GM18526 (cell line): ENCODE measurements at regions not wholly inside any gene's neighbourhood (a gene's known extent, or its start where the extent isn't known, plus 50 kb on each side); places are given as distances from the start of the nearest gene placed in this dataset.

ENCODE experiments used
- POLR2A ChIP-seq: IDR thresholded peaks from 3 replicates; pipeline ENCODE4 v1.6.1; 2011; ENCODE audit not compliant: insufficient read length; ENCODE audit errors: extremely low read depth

DNA sequence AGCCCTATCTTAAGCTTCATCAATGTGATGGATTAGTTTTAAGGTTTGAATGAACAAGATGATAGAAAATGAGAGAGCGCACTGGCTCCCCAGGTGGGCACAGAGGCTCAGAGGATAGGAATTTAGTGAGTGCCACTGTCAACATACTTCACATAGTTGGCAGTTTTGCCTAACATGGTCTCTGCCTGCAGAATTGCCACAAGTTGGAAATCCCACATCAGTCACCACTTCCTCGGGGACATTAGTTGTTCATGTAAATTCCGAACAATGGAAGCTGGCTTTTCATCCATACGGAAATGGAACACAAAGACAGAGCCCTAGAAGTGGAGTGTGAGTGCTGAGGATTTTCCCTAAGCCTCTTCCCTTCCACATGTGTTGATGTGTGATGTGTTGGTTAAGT is 123.9 kb upstream of the PHACTR1 start:
- no peak for TF ChIP-seq POLR2A

DNA sequence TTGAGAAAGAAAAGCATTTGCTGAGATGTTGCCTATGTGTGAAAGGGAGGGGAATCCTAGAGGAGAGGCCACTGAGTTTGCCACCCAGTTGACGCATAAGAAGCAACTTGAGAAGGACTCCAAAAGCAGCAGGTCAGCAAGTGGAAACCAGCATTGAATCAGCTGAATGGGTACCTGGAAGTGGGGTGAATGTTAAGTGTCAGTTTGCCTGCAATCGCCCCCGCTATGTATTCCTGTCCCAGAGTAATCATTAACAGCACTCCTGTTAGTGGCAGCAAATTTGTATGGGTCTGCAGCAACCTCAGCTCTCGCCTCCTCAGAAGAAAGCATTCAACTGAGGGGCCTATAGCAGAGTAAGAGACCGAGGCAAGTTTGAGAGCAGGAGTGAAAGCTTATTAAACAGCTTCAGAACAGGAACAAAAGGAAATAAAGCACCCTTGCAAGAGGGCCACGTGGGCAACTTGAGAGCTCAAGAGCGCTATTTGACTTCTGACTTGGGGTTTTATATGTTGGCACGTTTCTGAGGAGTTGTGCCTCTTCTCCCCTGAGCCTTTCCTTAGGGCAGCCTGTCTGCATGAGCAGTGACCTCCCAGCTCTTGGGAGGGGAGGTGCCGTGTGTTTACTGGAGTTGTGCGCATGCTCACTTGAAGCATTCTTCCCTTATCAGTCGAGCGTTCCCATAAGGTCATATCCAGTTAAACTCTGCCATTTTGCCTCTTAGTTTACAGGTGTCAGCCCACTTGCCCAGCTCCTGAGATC is 122.6 kb upstream of the PHACTR1 start:
- no peak for TF ChIP-seq POLR2A

DNA sequence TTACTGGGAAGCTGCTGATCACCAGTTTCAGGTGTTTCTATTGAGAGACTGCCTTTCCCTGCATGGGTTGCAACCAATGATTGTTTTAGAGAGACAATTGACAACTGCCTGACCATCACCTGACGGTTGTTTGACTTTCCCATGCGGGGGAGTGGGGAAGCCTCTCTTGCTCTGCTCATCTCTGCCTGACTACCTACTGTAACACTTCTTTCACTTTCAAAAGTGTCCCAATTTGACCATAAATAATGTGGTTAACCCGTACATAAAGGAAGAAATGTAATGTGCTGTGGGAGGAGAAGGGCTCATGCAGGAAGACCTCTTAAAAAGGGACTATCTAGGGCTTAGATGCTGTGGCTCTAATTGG is 122.1 kb upstream of the PHACTR1 start:
- no peak for TF ChIP-seq POLR2A

DNA sequence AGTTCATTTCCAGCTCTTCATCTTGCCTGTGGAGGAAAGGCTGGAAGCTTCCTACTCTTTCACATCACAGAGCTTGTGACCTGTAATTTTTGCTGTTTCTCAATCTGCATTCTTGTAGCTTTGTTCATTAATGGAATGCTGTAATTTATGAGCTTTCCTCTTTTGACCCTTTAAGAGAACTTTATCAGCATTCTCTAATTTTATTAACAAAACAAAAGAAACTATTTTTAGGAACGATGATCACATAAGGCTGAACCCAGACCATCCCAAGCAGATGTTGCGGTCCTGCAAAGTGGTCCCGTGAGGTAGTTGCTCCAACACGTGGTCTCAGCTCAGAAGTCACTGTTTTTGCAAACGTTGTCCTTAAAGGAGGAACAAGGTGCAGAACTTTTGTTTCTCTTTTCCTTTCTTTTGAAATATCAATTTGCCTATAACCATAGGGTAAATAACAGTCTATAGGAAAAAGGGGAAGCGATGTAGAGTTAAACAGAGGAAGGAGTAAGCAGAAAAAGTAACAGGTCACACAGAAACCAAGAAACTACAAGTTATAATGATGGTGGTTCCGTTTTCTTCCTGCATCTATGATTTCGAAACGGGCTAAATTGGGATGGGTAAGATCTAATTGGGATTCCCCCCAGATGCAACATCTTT is 121.3 kb upstream of the PHACTR1 start:
- no peak for TF ChIP-seq POLR2A

DNA sequence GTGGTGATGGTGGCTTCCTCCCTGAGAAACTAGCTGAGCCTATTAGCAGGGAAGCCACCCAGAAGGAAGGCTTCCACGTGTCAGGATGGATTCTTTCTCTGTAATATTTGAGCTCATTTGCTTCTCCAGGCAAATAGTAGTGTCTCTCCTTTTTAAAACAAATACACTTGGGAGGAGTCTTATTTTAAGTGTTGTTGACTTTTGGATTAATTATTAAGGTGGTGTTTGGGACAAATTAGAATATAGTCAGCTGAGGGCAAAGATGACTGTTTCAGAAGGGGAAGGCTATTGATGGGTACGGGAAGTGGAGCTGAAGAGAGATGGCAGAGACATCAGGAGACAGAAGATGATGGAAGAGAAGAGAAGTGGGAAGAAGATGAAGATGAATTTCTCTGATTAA is 119.8 kb upstream of the PHACTR1 start:
- TF ChIP-seq POLR2A, result no peak

DNA sequence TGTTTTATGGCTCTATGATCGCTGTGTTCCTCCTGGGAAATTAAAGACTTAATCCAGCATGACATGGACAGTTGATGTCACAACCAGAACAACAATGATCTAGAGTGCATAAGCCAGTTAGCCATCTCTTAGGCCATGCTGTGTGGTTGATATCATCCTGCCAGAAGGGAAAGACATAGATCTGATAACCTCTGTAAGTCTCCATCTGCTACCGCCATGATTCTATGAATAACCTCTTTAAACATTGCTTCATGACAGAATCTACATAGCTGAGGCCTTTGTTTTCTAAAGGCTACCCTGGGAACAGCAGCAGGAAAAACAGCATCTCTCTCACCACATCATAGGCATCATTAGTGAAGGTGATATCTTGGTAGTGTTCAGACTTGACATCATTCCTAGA is 117.6 kb upstream of the PHACTR1 start:
- no peak for TF ChIP-seq POLR2A

DNA sequence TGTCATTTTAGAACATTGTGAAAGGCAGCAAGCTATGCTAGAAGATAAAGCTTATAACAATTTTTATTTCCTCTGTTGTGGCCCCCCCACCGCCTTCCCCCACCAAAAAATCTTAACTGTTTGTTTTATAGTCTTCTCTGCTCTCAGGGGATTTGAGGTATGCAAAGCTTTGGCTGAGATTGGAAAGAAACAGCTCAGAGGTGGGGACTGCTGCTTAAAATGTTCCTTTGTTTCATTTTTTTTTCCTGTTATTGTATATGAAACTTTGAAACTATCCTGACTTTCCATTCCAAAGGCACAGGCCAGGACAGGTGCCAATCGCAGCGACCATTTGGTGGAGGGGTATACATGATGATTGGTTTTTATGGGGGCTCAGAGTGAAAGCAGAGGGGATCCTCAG is 114.7 kb upstream of the PHACTR1 start:
- TF ChIP-seq POLR2A, result no peak

DNA sequence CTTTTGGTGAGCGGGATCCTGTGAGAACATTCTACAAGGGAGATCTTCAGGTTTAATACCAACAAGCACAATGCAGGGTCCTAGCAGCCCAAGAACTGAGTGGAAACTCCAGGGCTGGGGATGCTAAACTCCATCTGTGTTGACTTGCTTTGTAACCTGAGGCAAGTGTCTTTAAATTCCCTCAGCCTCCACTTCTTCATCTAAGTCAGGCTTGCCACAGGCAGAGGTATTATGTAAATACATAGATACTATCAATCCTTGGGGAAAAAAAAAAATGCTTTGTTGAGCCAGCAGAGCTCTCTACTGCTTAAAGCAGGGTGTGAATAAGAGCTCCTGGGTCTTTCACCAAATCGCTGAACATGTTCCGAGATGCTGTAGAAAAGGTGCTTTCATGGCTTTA is 114.2 kb upstream of the PHACTR1 start:
- TF ChIP-seq POLR2A, result no peak

DNA sequence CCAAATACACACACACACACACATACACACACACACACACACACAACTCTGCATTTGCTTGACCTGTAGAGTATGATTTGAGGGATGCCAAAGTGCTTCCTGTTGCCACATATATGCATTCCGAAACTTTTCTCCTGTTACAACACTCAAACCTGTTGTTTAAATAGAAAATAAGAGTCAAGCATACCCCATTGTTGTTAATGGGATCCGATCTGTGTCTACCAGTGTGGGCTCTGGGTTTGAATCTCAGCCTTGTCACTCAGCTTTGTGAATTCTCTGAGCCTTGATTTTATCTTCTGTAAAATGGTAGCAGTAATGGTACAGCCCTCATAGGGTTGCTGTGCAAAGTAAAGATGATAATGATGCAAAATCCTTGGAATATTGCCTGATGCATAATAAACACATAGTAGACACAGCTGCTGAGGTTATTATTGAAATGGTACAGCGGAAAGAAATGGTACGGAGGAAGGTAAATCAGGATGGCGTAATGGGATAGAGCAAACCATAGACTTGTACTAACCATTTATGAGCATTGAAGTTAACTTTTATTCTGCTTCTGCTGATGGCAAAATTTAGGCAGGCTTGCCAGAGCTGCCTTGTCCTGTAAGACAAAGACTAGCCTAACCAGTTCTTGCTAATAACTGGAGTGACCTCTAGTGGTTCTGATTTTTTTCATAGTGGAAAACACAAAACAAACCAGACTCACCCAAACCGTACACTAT is 113.5 kb upstream of the PHACTR1 start:
- no peak for TF ChIP-seq POLR2A

DNA sequence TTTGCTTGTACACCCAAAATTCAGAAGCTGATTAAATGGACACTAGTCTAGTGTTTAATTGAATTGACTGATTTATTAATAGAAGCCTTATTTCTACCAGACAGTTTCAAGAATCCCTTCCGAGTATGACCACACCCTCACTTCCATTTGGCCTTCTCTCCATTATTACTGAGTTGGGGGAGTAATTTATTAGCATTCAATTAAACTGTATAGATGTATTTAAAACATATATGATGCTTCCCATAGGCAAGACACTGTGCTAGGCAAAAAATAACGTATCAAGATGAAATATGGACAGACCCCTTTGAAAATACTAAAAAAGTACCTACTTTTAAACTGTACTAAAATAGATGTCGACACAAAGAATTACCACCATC is 112.9 kb upstream of the PHACTR1 start:
- TF ChIP-seq POLR2A, result no peak

DNA sequence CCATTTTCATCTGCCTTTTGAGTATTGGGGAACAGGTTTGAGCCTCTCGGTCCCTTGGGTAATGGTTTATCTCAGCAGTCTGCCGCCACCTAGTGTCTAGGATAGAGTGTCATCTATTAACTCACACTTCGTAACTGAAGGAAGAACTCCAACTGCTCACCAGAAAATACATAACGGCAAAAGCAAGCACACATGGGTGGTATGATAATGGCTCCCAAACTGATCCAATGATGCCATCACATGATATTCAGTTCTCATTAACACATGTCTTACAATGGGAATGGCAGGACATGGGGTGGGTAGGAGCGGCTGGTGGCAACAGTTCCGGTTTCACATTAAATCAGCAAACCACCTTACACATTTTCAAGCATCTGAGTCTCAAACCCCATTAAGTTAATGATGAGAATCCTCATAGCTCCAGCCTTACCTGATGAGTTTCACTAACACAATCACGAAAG is 110.7 kb upstream of the PHACTR1 start:
- no peak for TF ChIP-seq POLR2A

DNA sequence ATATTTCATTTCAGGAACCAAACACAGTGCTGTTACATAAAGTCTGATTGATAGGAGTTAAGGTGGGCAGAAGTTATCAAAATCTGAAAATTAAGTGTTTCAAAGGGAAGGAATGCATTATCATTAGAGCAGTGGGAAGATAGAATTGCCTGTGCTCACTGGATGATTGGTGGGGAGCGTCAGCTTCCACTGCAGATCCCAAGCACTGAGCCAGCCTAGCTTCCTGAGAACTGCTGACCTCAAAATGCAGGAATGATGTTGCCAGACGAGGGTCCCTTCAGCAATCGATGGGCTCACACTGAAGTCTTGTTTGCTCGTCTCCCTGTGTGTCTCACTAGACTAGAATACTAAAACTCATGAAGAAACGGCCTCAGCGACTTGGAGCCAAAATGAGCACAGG is 110.0 kb upstream of the PHACTR1 start:
- TF ChIP-seq POLR2A, result no peak

DNA sequence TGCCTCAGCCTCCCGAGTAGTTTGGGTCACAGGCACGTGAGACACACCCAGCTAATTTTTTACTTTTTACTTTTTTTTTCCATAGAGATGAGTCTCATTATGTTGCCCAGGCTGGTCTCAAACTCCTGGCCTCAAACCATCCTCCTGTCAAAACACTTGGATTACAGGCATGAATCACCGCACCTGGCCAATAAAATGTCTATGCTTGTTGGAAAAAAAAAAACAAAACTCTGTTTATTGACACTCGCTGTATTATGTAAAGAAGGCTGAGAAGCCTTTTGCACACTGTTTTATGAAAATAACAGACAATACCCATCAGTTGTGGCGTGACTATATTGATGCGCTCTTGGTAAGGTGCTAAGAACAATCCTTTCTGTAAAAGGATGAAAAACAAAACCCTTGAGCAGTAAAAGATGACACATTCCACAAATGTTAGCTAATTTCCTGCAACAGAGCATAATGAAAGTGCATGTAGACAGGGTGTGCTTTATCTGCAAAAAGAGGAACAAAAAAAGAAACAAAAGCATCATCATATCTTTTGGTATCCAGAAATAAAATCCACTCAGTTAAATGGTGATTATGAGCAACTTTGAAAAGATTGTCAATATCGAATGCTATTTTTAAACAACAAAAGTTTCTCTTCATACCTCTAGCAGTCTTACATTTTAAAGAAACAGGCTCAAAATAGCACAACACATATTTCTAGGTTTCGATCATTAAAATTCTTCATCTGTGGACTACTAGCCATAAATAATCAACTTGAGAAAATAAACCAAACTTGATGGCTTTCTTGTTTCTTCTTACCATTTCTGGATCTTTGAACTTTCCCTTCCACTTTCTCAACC is 108.3 kb upstream of the PHACTR1 start:
- TF ChIP-seq POLR2A, result no peak

DNA sequence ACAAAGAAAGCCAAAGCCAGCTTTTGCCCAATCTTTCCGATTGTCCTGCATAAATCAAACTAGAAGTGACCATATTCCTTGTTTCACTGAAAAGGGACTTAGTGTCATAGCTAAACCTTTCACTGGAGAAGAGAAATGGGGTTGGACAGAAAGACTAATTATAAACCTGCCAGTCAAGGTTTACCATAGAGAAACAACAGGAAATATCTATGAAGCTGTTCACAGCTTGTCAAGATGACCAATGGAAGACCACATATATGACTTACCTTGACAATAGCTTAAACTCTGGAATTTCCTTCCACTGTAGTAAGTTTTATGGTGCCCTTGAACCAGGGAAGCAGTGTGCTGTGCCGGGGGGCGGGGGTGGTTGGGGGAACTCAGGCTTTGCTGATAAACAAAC is 107.7 kb upstream of the PHACTR1 start:
- no peak for TF ChIP-seq POLR2A

DNA sequence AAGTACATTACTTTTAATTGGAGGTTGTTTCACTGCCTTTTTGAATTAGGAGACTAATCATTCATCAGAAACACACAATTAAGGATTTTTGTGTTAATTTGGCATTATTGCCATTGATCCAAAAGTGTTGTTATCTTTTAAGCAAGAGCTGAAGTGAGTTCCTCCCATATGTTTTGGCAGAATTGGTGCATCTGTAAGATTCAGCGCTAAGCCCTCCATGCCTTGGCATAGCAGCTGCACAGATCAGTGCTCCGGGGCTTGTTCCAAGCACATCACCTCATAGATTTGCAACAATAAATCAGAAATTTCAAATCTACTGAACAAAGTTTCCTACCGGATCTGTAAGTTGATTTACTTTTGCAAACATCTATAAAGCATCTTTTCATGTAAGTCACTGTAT is 106.8 kb upstream of the PHACTR1 start:
- TF ChIP-seq POLR2A, result no peak
